NCI-H187 (cell line): ENCODE measurements at regions not wholly inside any gene's neighbourhood (a gene's known extent, or its start where the extent isn't known, plus 50 kb on each side); places are given as distances from the start of the nearest gene placed in this dataset.
"Not testable (repeated sequence)": the region's sequence is repeated elsewhere in the genome, so short reads cannot be mapped to it uniquely, and the experiment has no call there.

Source experiments
- DNase-seq, 2 experiments: peaks; one replicate each; lab custom pipeline; 2025; lab: John Stamatoyannopoulos, UW

GRCh38 chr7:145464287-145464686 lies 628.4 kb upstream of the TPK1 start:
- no peak for DNase-seq

- DNase-seq, result no peak
Measured at GRCh38 chr7:145462463-145462862, 626.6 kb upstream of the TPK1 start.

GRCh38 chr7:145434811-145435210 lies 599.0 kb upstream of the TPK1 start:
- DNase-seq, result no peak

- no peak for DNase-seq
Measured at GRCh38 chr7:145431834-145432233, 596.0 kb upstream of the TPK1 start.

- DNase-seq, result not testable (repeated sequence)
Measured at GRCh38 chr7:145418481-145418880, 582.6 kb upstream of the TPK1 start.

GRCh38 chr7:145411066-145411465 lies 575.2 kb upstream of the TPK1 start:
- DNase-seq, result no peak

- DNase-seq, result no peak
Measured at GRCh38 chr7:145398758-145399157, 562.9 kb upstream of the TPK1 start.

- no peak for DNase-seq
Measured at GRCh38 chr7:145394126-145394525, 558.3 kb upstream of the TPK1 start.

- DNase-seq, result no peak
Measured at GRCh38 chr7:145382762-145383161, 546.9 kb upstream of the TPK1 start.

- DNase-seq, result no peak
Measured at GRCh38 chr7:145378197-145378596, 542.3 kb upstream of the TPK1 start.

GRCh38 chr7:145360511-145361100 lies 524.8 kb upstream of the TPK1 start:
- no peak for DNase-seq

GRCh38 chr7:145350334-145350733 lies 514.5 kb upstream of the TPK1 start:
- DNase-seq, result no peak

- DNase-seq, result not testable (repeated sequence)
Measured at GRCh38 chr7:145349452-145349851, 513.6 kb upstream of the TPK1 start.

- no peak for DNase-seq
Measured at GRCh38 chr7:145347271-145347670, 511.4 kb upstream of the TPK1 start.

- no peak for DNase-seq
Measured at GRCh38 chr7:145339319-145339718, 503.5 kb upstream of the TPK1 start.

GRCh38 chr7:145331522-145331921 lies 495.7 kb upstream of the TPK1 start:
- no peak for DNase-seq

- DNase-seq, result no peak
Measured at GRCh38 chr7:145331076-145331475, 495.2 kb upstream of the TPK1 start.

GRCh38 chr7:145327646-145328045 lies 491.8 kb upstream of the TPK1 start:
- no peak for DNase-seq

- DNase-seq, result no peak
Measured at GRCh38 chr7:145324081-145324480, 488.2 kb upstream of the TPK1 start.

GRCh38 chr7:145313551-145313950 lies 477.7 kb upstream of the TPK1 start:
- DNase-seq, result no peak

GRCh38 chr7:145293754-145294153 lies 457.9 kb upstream of the TPK1 start:
- no peak for DNase-seq

- no peak for DNase-seq
Measured at GRCh38 chr7:145293228-145293701, 457.4 kb upstream of the TPK1 start.

- no peak for DNase-seq
Measured at GRCh38 chr7:145289384-145289783, 453.5 kb upstream of the TPK1 start.

- no peak for DNase-seq
Measured at GRCh38 chr7:145276118-145276517, 440.3 kb upstream of the TPK1 start.
